ENCODE measurements at regions not wholly inside any gene's neighbourhood (a gene's known extent, or its start where the extent isn't known, plus 50 kb on each side); places are given as distances from the start of the nearest gene placed in this dataset.

DNA sequence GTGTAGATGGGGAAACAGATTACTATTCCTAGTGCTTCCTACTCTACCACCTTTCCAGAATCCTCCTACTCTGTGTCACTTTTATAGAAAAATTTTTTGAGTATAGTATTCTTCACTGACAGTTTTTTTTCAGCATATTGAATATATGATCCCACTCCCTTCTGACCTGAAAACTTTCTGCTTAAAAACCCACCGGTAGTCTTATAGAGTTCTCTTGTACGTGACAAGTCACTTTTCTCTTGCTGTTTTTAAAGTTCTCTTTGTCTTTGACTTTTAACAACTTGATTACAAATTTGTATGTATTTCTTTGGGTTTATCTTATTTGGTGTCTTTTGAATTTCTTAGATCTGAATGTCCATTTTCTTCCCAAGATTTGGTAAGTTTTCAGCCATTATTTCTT is 133.6 kb upstream of the SLC38A2 start:
- CTCF ChIA-PET, result no interaction called here
- H2BK5ac ChIP-seq (ENCODE audit: low read depth, low read length, poor library complexity, severe bottlenecking), result no peak overlapping the region
- no peak overlapping the region for H2BK15ac ChIP-seq (ENCODE audit: low read depth, low read length)
- no peak overlapping the region for H3K4ac ChIP-seq (ENCODE audit: low read depth, low read length)
- DNase-seq, result no peak
- no peak for TF ChIP-seq ELK1 (IDR thresholded peaks at IDR 0.05; ENCODE audit: borderline replicate concordance, low read depth, low read length)
- no peak for TF ChIP-seq NFE2L2 (IDR thresholded peaks at IDR 0.05; ENCODE audit: low read depth, low read length)
- TF ChIP-seq CHD1 (IDR thresholded peaks at IDR 0.05; ENCODE audit: low read depth, low read length), result no peak
- no peak for TF ChIP-seq CTCF (conservative IDR thresholded peaks at IDR 0.05; ENCODE audit: low read depth, low read length)
- TF ChIP-seq POLR2A (IDR thresholded peaks at IDR 0.05; ENCODE audit: low read depth, low read length), result no peak
- no peak for TF ChIP-seq MXI1 (IDR thresholded peaks at IDR 0.05; ENCODE audit: borderline replicate concordance, low read depth, low read length)
- TF ChIP-seq MAFK (IDR thresholded peaks at IDR 0.05; ENCODE audit: low read depth, low read length), result no peak
- no peak for TF ChIP-seq RCOR1 (IDR thresholded peaks at IDR 0.05; ENCODE audit: insufficient replicate concordance, low read length)
- no peak for TF ChIP-seq BHLHE40 (IDR thresholded peaks at IDR 0.05; ENCODE audit: low read depth, low read length)
- no peak for TF ChIP-seq RAD21 (IDR thresholded peaks at IDR 0.05; ENCODE audit: low read length)
- no peak for TF ChIP-seq FOS (IDR thresholded peaks at IDR 0.05; ENCODE audit: low read depth, low read length)
- TF ChIP-seq SMC3 (IDR thresholded peaks at IDR 0.05; ENCODE audit: low read depth, low read length), result no peak
- TF ChIP-seq CEBPB (IDR thresholded peaks at IDR 0.05; ENCODE audit: low read depth, low read length), result no peak
- TF ChIP-seq MAZ (IDR thresholded peaks at IDR 0.05; ENCODE audit: borderline replicate concordance, low read depth, low read length), result no peak
- TF ChIP-seq RFX5 (IDR thresholded peaks at IDR 0.05; ENCODE audit: low read depth, low read length), result no peak
- TF ChIP-seq USF2 (IDR thresholded peaks at IDR 0.05; ENCODE audit: low read depth, low read length), result no peak
- in situ Hi-C loops (cut with MboI; ENCODE audit: low sequenced_read_pairs), result no loop called here
- H3K18ac ChIP-seq (ENCODE audit: low read depth, low read length), result no peak overlapping the region
- no peak overlapping the region for H3K14ac ChIP-seq (replicated peaks; ENCODE audit: low read depth, low read length)
- no peak overlapping the region for H2AFZ ChIP-seq (replicated peaks; ENCODE audit: low read length, poor library complexity)
- H3K27ac ChIP-seq (ENCODE audit: insufficient read depth, low read length), result no peak overlapping the region
- H3K36me3 ChIP-seq (ENCODE audit: control insufficient read depth, insufficient read depth, low read length), result no peaks in the 10 kb centered on the region; the same call in 1 of the 2 replicates
- H2AK5ac ChIP-seq (ENCODE audit: low read depth, low read length), result no peak overlapping the region
- H3K56ac ChIP-seq (ENCODE audit: extremely low read depth, insufficient read depth, low read length), result no peak overlapping the region
- H4K8ac ChIP-seq (ENCODE audit: low read depth in 2 of 2, low read length in 2 of 2), result no peak overlapping the region
- dilution Hi-C loops (cut with HindIII; ENCODE audit: low sequenced_read_pairs, unreplicated experiment), result no loop called here
- H2BK120ac ChIP-seq (ENCODE audit: low read depth, low read length), result no peak overlapping the region
- no peak overlapping the region for H2BK20ac ChIP-seq (ENCODE audit: low read depth, low read length)
- no peaks in the 10 kb centered on the region for H4K20me1 ChIP-seq (ENCODE audit: insufficient read depth, low read length)
- H4K5ac ChIP-seq (ENCODE audit: low read depth, low read length), result no peak overlapping the region
- intact Hi-C loops (cut with micrococcal nuclease), result no loop called here
- peaks cover 19% of the 10 kb centered on the region for H3K9me3 ChIP-seq (ENCODE audit: control insufficient read depth, insufficient read depth, low read length)
- no peaks in the 10 kb centered on the region for H3K9me1 ChIP-seq (ENCODE audit: insufficient read depth, low read length)
- no peak overlapping the region for H3K4me2 ChIP-seq (ENCODE audit: low read depth, low read length)
- no peak overlapping the region for H4K91ac ChIP-seq (ENCODE audit: insufficient read depth, low read depth, low read length)
- POLR2A ChIA-PET (ENCODE audit: unreplicated experiment), result no interaction called here
- no peak overlapping the region for H2AK9ac ChIP-seq (replicated peaks; ENCODE audit: low read depth, low read length, poor library complexity)
- no peaks in the 10 kb centered on the region for H3K27me3 ChIP-seq (ENCODE audit: control insufficient read depth, insufficient read depth, low read length)
- H3K23ac ChIP-seq (ENCODE audit: low read depth, low read length), result no peak overlapping the region
- H3K4me3 ChIP-seq (ENCODE audit: insufficient read depth, low read depth, low read length), result no peak overlapping the region
- WGBS, 2 experiments (ENCODE audit: extremely low coverage in 2 of 2, insufficient read length in 1 of 2), result no CpG with 5 or more reads among the region's 2 CpGs
- no peak for ATAC-seq (ENCODE audit: low read depth)
- no peak overlapping the region for H3K9ac ChIP-seq (ENCODE audit: low read depth, low read length)
- no TSS peak for BruUV-seq (replicated peaks)
- no peaks in the 10 kb centered on the region; the same call in 1 of the 2 replicates for H3K4me1 ChIP-seq (ENCODE audit: control insufficient read depth, insufficient read depth, low read length)
- peaks cover 0 to 3% of the 10 kb centered on the region in 2 experiments; a peak in 2 of 4 replicates for H3K79me1 ChIP-seq (ENCODE audit: low read depth in 1 of 2, low read length in 2 of 2)

All from IMR-90 (cell line).